GM04503 (cell line): ENCODE measurements at regions not wholly inside any gene's neighbourhood (a gene's known extent, or its start where the extent isn't known, plus 50 kb on each side); places are given as distances from the start of the nearest gene placed in this dataset.

Source experiments
- DNase-seq: peaks from one replicate; pipeline ENCODE4 v3.0.0-alpha.2; 2012; ENCODE audit warnings: low read depth

GRCh38 chr9:26567976-26568375 lies 324.6 kb downstream of the CAAP1 start:
- no peak for DNase-seq

GRCh38 chr9:26566141-26566540 lies 326.5 kb downstream of the CAAP1 start:
- no peak for DNase-seq

DNA sequence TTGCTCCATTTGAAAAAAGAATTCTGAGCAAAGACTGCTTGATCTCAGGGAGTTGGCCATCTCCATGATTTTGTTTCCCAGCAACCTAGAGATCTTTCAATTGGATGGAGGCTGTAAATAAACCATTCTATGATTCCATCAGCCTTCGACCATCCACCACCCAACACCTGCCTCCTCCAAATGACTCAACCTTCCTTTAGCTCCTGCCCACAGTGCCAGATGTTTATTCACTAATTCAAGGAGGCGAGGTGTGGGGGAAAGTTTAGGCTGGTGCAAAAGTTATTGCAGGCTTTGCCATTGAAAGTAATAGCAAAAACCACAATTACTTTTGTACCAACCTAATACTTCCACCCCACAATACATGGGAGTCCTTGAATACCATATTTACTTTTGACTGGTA lies 327.5 kb downstream of the CAAP1 start:
- DNase-seq, result no peak

GRCh38 chr9:26562338-26562737 lies 330.3 kb downstream of the CAAP1 start:
- DNase-seq, result no peak

- no peak for DNase-seq
Measured at GRCh38 chr9:26561928-26562327, 330.7 kb downstream of the CAAP1 start.

DNA sequence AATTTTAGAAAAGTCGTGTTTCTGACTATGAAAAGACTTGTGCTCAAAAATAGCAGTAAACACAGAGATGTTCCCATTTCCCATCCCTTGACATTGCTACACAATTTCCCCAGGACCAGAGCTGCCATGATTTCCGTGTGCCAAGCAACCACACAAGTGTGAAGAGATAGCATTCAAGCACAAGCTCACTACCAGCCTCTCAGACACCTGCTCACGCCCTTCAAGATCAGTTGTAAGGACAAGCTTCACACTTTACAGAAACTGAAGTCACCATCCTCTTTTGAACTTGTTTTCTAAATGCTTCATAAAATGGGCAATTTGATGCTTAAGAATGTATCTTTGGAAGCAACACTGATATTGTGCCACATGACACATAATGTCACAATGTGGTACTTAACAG lies 333.1 kb downstream of the CAAP1 start:
- no peak for DNase-seq

DNA sequence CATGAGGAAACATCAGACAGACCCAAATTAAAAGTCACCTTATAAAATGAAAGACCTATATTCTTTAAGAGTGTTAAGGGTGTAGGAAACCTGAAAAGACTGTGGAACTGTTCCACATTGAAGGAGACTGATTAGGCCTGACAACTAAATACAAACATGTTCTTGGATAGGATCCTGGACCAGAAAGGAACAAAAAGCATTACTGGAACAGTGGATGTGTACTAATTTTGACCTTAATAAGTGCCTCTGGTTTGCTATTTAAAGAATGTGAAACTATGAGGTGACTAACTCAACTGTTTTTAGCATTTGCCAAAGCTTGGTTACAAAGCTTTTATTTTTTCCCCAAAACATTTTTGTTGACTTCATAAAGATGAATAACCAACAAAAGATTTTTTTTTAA lies 340.6 kb downstream of the CAAP1 start:
- DNase-seq, result peak; percentile 3

DNA sequence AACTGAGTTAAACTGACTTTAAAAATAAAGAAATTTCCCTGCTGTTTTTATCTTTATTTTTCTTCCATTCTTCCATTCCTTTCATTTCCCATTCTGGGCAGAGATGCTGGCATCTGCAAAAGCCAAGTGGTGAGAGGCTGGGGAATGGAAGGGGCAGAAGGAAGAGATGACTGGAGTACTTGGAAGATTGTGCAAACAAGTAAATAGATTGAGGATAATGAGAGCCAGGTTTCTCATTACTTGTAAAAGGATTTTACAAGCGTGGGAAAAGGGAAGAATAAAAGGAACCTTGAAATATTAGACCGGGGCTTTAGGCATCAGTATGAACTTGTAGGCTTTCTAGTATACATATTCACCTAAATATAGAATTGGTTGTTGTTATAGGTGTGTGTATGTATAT lies 341.2 kb downstream of the CAAP1 start:
- no peak for DNase-seq

- DNase-seq, result no peak
Measured at GRCh38 chr9:26548781-26549290, 343.8 kb downstream of the CAAP1 start.

GRCh38 chr9:26539867-26540493 lies 352.6 kb downstream of the CAAP1 start:
- no peak for DNase-seq

- DNase-seq, result no peak
Measured at GRCh38 chr9:26537211-26537610, 355.4 kb downstream of the CAAP1 start.

GRCh38 chr9:26535151-26535550 lies 357.5 kb downstream of the CAAP1 start:
- DNase-seq, result no peak

- no peak for DNase-seq
Measured at GRCh38 chr9:26530841-26531240, 361.8 kb downstream of the CAAP1 start.

- no peak for DNase-seq
Measured at GRCh38 chr9:26527931-26528330, 364.7 kb downstream of the CAAP1 start.

DNA sequence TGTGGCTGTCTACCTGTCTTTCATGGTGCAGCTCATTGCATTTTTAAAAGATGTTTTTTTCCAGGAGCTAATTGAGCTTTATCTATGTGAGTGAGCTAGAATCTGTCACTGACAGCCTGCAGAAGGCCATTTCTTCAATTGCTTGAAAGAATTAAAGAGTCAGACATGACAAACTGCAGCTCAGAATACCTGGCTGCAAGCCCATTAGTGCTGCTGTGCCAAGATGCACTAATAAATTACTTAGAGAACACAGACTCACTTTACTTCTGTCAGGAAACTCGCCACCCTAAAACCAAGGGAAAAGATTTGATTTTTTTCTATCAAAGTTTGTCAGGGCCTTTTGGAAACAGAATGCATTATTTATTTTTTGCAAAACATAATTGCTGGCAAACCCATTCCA lies 368.3 kb downstream of the CAAP1 start:
- DNase-seq, result no peak

DNA sequence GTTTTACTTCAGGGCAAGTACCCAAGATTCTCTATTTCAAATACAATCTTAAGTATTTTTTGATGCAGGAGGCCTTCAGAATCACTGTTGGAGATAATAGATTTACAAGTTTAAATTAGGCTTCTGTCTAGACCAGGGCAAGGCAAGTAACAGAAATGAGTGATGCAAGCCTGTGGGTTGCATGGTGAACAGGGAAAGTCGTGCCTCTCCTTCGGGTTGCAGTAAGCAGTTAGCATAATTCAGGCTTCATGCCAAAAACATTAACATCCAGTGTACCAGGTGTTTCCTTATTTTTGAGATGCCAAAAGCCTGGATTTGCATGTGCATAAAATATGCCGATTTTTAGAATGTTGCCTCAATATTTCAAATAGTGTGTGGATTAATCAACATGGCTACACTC lies 369.0 kb downstream of the CAAP1 start:
- no peak for DNase-seq

DNA sequence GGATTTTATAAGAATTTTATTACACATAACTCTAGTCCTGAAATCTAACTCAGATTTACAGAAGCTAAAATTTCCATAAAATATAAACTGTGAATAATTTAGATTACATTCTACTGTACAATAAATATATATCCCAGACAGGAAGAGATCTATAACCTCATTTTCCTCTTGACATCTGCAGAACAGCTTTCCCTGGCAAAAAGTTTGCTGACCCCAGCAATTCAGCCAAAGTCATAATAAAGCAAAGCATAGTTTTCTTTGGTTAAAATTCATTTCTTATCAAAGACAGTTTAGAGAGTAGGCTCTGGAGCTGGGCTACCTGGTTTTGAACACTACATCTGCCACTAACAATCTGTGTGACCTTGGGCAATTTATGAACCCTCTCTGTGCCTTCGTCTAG lies 372.5 kb downstream of the CAAP1 start:
- DNase-seq, result no peak

- DNase-seq, result no peak
Measured at GRCh38 chr9:26516773-26517343, 375.7 kb downstream of the CAAP1 start.

DNA sequence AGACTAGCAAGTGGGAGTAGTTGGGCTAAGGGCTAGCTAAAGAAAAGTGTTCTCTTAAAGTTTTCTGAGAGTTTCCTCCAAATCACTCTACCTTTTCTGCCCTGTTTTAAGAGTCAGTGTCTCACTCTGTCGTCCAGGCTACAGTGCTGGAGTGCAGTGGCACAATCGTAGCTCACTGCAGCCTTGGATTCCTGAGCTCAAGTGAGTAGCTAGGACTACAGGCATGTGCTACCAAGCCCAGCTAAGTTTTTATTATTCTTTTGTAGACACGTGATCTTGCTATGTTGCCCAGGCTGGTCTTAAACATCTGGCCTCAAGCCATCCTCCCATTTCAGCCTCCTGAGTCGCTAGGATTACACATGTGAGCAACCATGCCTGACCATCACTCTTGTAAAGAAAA lies 378.9 kb downstream of the CAAP1 start:
- DNase-seq, result no peak

- DNase-seq, result no peak
Measured at GRCh38 chr9:26510137-26510536, 382.5 kb downstream of the CAAP1 start.

DNA sequence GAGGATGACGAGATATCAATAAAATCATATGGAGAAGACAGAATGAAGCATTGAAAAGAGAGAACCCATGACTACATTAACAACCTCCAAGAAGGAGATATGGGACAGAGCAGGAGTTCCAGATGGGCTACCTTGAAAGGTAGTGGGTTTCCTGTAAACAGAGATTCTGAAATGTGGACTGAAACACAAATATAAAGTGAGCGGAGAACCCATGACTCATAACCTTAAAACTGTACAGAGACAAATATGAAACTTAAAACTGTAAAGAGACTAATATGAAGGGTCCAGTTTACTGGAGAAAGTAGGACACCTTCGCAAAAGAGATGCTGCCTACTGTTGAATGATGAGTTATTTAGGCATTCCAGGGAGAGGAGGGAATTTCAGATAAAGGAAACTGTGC lies 383.7 kb downstream of the CAAP1 start:
- DNase-seq, result no peak

DNA sequence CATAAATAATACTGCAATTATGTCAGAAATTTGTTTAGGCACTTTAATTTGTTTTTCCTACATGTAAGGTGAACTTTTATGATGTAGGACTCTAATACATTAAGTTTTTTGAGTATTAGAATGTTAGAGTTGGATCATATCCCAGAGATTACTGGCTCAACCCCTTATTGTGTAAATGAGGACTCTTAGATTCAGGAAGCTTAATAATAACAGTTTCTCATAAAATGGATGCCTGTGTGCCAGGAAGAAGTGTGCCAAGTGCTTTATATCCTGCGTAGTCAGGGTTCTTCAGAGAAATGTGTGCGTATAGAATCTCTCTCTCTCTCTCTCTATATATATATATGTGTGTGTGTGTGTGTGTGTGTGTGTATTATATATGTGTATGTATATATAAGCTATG lies 388.5 kb downstream of the CAAP1 start:
- no peak for DNase-seq

- no peak for DNase-seq
Measured at GRCh38 chr9:26502311-26502710, 390.3 kb downstream of the CAAP1 start.

DNA sequence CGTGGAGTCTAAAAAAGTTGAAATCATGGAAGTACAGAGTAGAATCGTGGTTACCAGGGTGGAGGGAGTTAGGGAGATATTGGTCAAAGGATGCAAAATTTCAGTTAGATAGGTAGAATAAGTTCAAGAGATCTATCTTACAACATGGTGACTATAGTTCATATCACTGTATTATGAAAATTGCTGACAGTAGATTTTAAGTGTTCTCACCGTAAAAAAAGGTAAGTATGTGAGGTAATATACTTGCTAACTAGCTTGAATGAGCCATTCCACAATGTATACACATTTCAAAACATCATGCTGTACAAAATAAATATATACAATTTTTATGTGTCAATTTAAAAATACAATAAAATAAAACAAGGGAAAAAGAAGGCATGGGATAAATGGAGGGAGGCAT lies 392.1 kb downstream of the CAAP1 start:
- DNase-seq, result no peak
